Thoracic aorta (tissue), 2 donors: ENCODE measurements at regions not wholly inside any gene's neighbourhood (a gene's known extent, or its start where the extent isn't known, plus 50 kb on each side); places are given as distances from the start of the nearest gene placed in this dataset.
A peak's percentile ranks its signal among the peaks of the same experiment; 100 is the strongest.

Experiments
- ATAC-seq: fragments of 150-250 bp; one replicate; pipeline ENCODE4 v1.8.0; 2017; ENCODE audit warnings: low read depth; ENCODE audit not compliant: insufficient number of reproducible peaks, low FRiP score
- DNase-seq: peaks from one replicate; pipeline ENCODE4 v3.0.0-alpha.2; 2020; ENCODE audit warnings: low spot score
- H3K27ac ChIP-seq, 2 donors: fragments of 200-600 bp; sonication (generic); 1 replicate in 1 of 2; 2 replicates in 1 of 2; pipeline ENCODE4 v1.5.1; 2016; ENCODE audit warnings: mild to moderate bottlenecking in 2 of 2, moderate library complexity in 2 of 2
- H3K27me3 ChIP-seq: fragments of 200-600 bp; sonication (generic); replicated peaks from 2 replicates; pipeline ENCODE4 v1.6.0; 2016; ENCODE audit warnings: mild to moderate bottlenecking; ENCODE audit not compliant: insufficient read depth
- H3K36me3 ChIP-seq: fragments of 200-600 bp; sonication (generic); one replicate; pipeline ENCODE4 v1.5.1; 2016
- H3K4me1 ChIP-seq, 2 donors: fragments of 200-600 bp; sonication (generic); 1 replicate in 1 of 2; 2 replicates in 1 of 2; pipeline versions ENCODE4 v1.5.1 to v1.6.0; 2016; ENCODE audit warnings: low read depth in 2 of 2, mild to moderate bottlenecking in 1 of 2; ENCODE audit not compliant: control insufficient read depth in 1 of 2
- H3K4me3 ChIP-seq: fragments of 200-600 bp; sonication (generic); 2 replicates; pipeline ENCODE4 v1.5.1; 2016; ENCODE audit warnings: mild to moderate bottlenecking
- H3K9me3 ChIP-seq: fragments of 200-600 bp; sonication (generic); 2 replicates; pipeline ENCODE4 v1.5.1; 2016
- TF ChIP-seq, protein P1 (sequence below): fragments of 200-600 bp; sonication (generic); IDR thresholded peaks from one replicate; pipeline ENCODE4 v1.5.1; 2019; ENCODE audit warnings: antibody characterized with exemption

- H3K4me3 ChIP-seq = peak overlapping the region; percentile 18
- no peak overlapping the region for H3K27ac ChIP-seq
- H3K36me3 ChIP-seq = no peaks in the 10 kb centered on the region
- H3K9me3 ChIP-seq = no peaks in the 10 kb centered on the region
- peaks cover 0 to 22% of the 10 kb centered on the region in 2 donors for H3K4me1 ChIP-seq
- DNase-seq = no peak
- TF ChIP-seq, protein P1, sequence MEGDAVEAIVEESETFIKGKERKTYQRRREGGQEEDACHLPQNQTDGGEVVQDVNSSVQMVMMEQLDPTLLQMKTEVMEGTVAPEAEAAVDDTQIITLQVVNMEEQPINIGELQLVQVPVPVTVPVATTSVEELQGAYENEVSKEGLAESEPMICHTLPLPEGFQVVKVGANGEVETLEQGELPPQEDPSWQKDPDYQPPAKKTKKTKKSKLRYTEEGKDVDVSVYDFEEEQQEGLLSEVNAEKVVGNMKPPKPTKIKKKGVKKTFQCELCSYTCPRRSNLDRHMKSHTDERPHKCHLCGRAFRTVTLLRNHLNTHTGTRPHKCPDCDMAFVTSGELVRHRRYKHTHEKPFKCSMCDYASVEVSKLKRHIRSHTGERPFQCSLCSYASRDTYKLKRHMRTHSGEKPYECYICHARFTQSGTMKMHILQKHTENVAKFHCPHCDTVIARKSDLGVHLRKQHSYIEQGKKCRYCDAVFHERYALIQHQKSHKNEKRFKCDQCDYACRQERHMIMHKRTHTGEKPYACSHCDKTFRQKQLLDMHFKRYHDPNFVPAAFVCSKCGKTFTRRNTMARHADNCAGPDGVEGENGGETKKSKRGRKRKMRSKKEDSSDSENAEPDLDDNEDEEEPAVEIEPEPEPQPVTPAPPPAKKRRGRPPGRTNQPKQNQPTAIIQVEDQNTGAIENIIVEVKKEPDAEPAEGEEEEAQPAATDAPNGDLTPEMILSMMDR = no peak
- H3K27me3 ChIP-seq = no peaks in the 10 kb centered on the region
- ATAC-seq = no peak
Observed at GRCh38 chr2:144583381-144583729, 63.4 kb upstream of the ZEB2 start.

DNA sequence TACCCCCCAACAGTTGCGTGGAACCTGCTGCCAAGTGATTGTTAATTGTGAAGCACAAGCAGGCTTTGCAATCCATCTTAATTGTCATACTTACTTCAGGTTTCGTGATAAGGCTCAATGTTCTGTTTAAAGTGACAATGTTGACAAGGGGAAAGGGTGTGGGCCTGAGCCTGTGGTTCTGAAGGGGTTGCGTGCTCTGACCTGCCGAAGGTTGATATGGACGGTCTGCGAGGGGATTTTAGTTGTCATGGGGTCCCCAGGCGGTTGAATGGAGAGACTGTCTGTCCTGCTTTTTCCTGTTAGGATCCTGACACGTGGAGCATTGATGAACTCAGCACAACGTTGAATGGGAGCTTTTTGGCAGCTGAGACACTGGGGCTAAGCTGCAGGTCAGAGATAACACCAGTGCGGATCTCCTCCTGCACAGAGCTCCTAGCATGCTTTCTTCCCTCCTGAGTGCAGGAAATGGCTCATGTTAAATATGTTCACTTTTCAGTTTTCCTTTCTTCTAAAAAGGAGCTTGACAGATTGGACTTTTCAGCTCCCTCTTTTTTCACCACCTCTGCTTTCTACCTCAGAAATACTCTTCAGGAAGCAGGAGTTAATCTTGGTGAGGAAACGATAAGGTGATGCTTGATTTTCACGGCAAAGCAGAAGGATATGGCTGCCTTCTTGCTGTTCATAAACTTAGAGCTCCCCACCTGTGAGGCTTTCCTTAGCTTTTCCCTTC, 62.9 kb upstream of the ZEB2 start:
- Histone ChIP-seq H3K9me3 (no peaks in the 10 kb centered on the region), H3K4me1 (peaks cover 0 to 26% of the 10 kb centered on the region in 2 donors), H3K36me3 (no peaks in the 10 kb centered on the region), H3K27ac (no peak overlapping the region), H3K27me3 (no peaks in the 10 kb centered on the region), H3K4me3 (peak overlapping the region; percentile 18)
- no peak for DNase-seq
- TF ChIP-seq, protein P1 = no peak
- no peak for ATAC-seq

DNA sequence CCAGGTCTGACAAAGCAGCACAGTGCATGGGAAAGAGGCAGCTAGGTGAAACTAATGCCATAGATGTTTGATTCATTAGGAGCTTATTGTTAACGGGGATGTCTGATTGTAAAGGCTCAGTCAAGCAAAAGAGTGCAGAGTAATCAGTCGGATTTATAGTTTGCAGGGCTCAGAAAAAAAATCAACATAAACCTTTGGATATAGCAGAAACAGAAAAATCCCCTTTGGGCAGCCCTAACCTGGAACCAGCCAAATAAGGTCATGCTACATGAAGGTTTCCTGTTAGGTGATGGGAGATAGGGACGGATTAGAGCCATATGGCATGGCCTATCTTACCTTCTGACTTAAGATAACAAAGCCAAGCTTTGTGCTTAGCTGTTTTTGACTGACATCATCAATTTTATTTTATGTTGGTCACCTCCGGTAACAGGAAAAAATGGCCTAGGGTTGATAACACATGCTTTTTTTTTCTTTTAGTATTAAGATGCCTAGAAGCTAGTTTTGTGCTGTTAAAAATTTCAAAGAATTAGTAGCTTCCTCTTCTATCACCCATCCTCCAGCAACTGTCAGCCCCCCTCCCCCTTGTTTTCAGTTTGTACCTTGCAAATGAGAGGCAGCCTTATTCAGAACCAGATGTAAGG, 60.7 kb upstream of the ZEB2 start:
- no peak overlapping the region for H3K27ac ChIP-seq
- no peak for DNase-seq
- no peaks in the 10 kb centered on the region for H3K9me3 ChIP-seq
- peaks cover 0 to 26% of the 10 kb centered on the region in 2 donors for H3K4me1 ChIP-seq
- H3K4me3 ChIP-seq = no peak overlapping the region
- H3K27me3 ChIP-seq = no peaks in the 10 kb centered on the region
- H3K36me3 ChIP-seq = no peaks in the 10 kb centered on the region
- no peak for ATAC-seq
- TF ChIP-seq, protein P1 = no peak

GRCh38 chr2:144579556-144579955, 59.6 kb upstream of the ZEB2 start:
- no peak overlapping the region for H3K27ac ChIP-seq
- TF ChIP-seq, protein P1 = no peak
- DNase-seq (no peak), ATAC-seq (no peak)
- no peak overlapping the region for H3K4me3 ChIP-seq
- peaks cover 0 to 26% of the 10 kb centered on the region in 2 donors for H3K4me1 ChIP-seq
- no peaks in the 10 kb centered on the region for H3K27me3 ChIP-seq
- H3K9me3 ChIP-seq = no peaks in the 10 kb centered on the region
- no peaks in the 10 kb centered on the region for H3K36me3 ChIP-seq

DNA sequence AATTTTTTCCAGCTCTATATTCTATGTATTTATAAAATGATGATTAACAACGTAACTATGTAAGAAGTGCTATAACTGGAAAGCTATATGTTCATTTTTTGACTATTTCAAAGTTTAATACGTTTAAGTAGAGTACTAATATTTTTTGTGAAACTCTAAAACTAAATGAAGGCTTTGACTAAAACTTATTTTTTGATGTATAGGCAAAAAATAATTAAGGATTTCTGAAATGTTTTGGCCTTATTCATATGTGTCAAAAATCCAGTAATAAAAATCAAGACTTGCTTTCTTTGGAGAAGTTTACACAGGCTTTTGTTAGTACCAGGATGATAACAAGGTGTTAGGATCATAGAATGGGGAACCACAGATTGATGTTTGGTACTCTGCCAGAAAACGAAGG, 58.2 kb upstream of the ZEB2 start:
- H3K36me3 ChIP-seq = no peaks in the 10 kb centered on the region
- H3K9me3 ChIP-seq = no peaks in the 10 kb centered on the region
- H3K27ac ChIP-seq = no peak overlapping the region
- TF ChIP-seq, protein P1 = no peak
- H3K4me1 ChIP-seq = peaks cover 0 to 20% of the 10 kb centered on the region in 2 donors
- DNase-seq (no peak), ATAC-seq (no peak)
- H3K4me3 ChIP-seq = no peak overlapping the region
- no peaks in the 10 kb centered on the region for H3K27me3 ChIP-seq
